NCI-H2171 (cell line): ENCODE measurements at regions not wholly inside any gene's neighbourhood (a gene's known extent, or its start where the extent isn't known, plus 50 kb on each side); places are given as distances from the start of the nearest gene placed in this dataset.

Experiments
- DNase-seq: peaks from one replicate; lab custom pipeline; 2025; lab: John Stamatoyannopoulos, UW

GRCh38 chr10:121240011-121240410, 358.2 kb downstream of the FGFR2 start:
- no peak for DNase-seq

DNA sequence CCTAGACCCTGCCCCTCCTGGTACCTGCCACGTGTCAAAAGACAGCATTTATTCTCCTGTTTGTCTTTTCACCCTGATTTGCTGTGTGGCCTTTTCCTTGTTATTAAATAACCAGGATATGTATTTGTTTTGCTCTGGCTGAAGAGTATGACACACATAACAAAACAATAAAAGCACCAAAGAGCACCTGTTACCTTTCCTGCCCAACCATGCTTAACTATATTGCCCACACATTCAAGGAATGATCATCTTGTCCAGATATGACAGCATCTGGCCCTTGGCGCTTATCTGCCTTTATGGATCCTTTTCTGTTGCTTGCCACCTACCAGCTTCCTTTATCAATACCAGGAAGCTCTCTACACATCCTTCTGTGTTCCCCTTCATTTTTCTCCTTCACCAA, 357.7 kb downstream of the FGFR2 start:
- no peak for DNase-seq

GRCh38 chr10:121241337-121241736, 356.9 kb downstream of the FGFR2 start:
- DNase-seq = no peak

- no peak for DNase-seq
Observed at GRCh38 chr10:121242741-121243608, 355.3 kb downstream of the FGFR2 start.

- DNase-seq = no peak
Observed at GRCh38 chr10:121243609-121244241, 354.5 kb downstream of the FGFR2 start.

GRCh38 chr10:121244818-121245217, 353.4 kb downstream of the FGFR2 start:
- no peak for DNase-seq

DNA sequence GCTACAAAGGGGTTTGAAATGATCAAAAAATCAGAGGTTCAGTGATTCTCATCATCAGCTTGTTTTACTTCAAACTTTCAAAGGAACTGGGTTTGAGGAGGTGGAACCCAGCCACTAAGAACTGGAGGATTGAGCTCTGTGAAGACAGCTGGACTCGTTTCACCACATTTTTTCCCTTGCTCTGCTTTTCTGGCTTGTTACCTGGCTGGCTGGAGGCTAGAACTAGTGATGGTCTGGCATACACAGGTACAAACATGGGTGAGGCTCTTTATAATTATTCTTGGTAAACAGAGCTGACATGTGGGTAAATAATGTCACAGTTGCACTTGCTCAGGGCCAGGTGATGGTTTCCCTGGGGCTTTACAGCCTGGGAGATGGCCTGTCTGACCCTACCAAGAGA, 352.5 kb downstream of the FGFR2 start:
- DNase-seq = no peak

GRCh38 chr10:121248266-121248665, 350.0 kb downstream of the FGFR2 start:
- DNase-seq = no peak

GRCh38 chr10:121250995-121251764, 347.1 kb downstream of the FGFR2 start:
- DNase-seq = no peak

- no peak for DNase-seq
Observed at GRCh38 chr10:121252756-121253155, 345.5 kb downstream of the FGFR2 start.

- DNase-seq = no peak
Observed at GRCh38 chr10:121260377-121260776, 337.9 kb downstream of the FGFR2 start.

- no peak for DNase-seq
Observed at GRCh38 chr10:121261665-121262064, 336.6 kb downstream of the FGFR2 start.

- DNase-seq = no peak
Observed at GRCh38 chr10:121262774-121263430, 335.3 kb downstream of the FGFR2 start.

DNA sequence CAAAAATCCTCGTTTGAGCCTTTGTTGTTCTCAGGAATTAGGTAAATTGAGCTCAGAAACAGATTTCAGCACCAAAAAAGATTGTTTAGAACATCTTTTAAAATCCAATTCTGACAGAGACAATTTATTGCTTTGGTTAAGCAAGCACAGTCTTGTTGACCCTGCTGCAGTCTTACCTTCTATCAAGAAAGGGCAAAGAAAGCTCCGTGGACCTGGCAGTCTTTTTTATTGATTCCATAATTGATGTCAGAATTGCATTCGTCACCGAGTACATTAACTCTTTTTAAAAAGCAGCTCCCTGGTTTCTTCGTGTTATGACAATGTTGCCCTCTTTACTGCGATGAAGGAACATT, 334.8 kb downstream of the FGFR2 start:
- no peak for DNase-seq

DNA sequence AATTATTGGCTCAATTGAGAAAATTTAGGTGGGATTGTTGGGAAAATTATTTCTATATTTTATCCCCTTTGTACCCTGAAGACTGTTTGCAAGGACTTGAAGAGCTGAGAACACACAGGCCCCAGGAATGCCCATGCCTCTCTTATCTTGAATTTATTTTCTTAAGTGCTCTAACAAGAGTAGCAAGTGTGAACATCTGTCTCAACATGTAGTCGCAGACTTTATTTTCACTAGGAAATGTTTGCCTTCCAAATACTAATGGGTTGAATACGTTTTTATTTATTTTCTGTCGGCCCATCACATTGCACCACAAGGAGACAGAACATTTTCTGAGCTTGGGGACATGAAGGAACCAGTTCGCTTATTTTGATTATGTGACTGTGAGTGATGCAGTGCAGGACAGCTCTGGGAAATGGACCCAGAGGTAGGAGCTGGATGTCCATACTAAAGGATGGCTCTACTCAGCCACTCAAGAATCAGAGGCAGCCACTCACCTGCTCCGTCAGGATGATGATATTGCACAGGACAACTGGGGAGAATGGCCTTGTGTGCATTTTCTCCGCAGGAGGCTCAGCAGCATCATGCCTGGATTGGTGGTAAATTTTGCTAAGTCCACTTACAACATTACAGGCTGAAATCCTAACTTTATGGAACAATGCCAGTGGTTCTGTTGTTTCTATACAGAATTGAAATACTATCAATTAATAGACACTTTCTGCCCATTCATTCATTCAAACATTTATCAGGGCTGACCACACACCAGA, 332.7 kb downstream of the FGFR2 start:
- DNase-seq = no peak

DNA sequence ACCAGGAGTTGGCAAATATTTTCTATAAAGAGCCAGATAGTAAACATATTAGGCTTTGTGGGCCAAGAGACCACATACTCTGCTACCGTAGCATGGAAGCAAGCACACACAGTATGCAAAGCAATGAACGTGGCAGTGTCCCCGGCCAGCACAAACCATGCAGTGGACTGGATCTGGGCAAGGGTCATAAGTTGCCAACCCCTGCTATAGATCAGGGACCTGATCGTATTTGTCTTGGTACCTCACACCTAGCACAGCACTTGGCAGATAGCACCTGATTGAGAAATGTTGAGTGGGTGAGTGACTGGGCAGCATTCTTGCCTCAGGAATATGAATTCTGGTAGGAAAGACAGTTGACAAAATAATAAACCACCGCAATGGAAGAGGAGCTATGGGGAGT, 331.9 kb downstream of the FGFR2 start:
- no peak for DNase-seq

- no peak for DNase-seq
Observed at GRCh38 chr10:121267236-121268003, 330.8 kb downstream of the FGFR2 start.

GRCh38 chr10:121268363-121268762, 329.9 kb downstream of the FGFR2 start:
- DNase-seq = no peak

GRCh38 chr10:121268863-121269432, 329.3 kb downstream of the FGFR2 start:
- DNase-seq = no peak

- no peak for DNase-seq
Observed at GRCh38 chr10:121270906-121271305, 327.3 kb downstream of the FGFR2 start.
